H9 (cell line): ENCODE measurements at regions not wholly inside any gene's neighbourhood (a gene's known extent, or its start where the extent isn't known, plus 50 kb on each side); places are given as distances from the start of the nearest gene placed in this dataset.

Experiments
- DNase-seq: peaks from one replicate; pipeline ENCODE4 v3.0.0-alpha.2; 2017
- H2AFZ ChIP-seq: one replicate; pipeline ENCODE4 v1.6.1; 2013; ENCODE audit warnings: mild to moderate bottlenecking, low read length, control low read depth, moderate library complexity
- H2AK5ac ChIP-seq: 2 replicates; pipeline ENCODE4 v1.6.1; 2013; ENCODE audit warnings: low read length, control low read depth, mixed read lengths; ENCODE audit not compliant: insufficient read length
- H2BK120ac ChIP-seq: one replicate; pipeline ENCODE4 v1.6.1; 2013; ENCODE audit warnings: low read depth, mild to moderate bottlenecking, low read length, control low read depth, inconsistent platforms; ENCODE audit not compliant: poor library complexity, severe bottlenecking
- H2BK12ac ChIP-seq: 2 replicates; pipeline ENCODE4 v1.6.1; 2013; ENCODE audit warnings: low read length, control low read depth, mixed read lengths, low read depth; ENCODE audit not compliant: insufficient read length
- H2BK15ac ChIP-seq: 2 replicates; pipeline ENCODE4 v1.6.1; 2013; ENCODE audit warnings: low read depth, low read length, control low read depth
- H2BK20ac ChIP-seq: one replicate; pipeline ENCODE4 v1.6.1; 2013; ENCODE audit warnings: low read depth, mild to moderate bottlenecking, low read length, control low read depth, inconsistent platforms; ENCODE audit not compliant: poor library complexity, severe bottlenecking
- H2BK5ac ChIP-seq: 2 replicates; pipeline ENCODE4 v1.6.1; 2013; ENCODE audit warnings: low read length, control low read depth, mixed read lengths; ENCODE audit not compliant: insufficient read length
- H3K14ac ChIP-seq: 2 replicates; pipeline ENCODE4 v1.6.1; 2013; ENCODE audit warnings: low read length, control low read depth; ENCODE audit not compliant: insufficient read depth
- H3K18ac ChIP-seq: 2 replicates; pipeline ENCODE4 v1.6.1; 2013; ENCODE audit warnings: low read depth, mild to moderate bottlenecking, mixed read lengths, low read length, control low read depth; ENCODE audit not compliant: insufficient read length
- H3K23ac ChIP-seq: 2 replicates; pipeline ENCODE4 v1.6.1; 2013; ENCODE audit warnings: low read length, control low read depth, mixed read lengths, low read depth; ENCODE audit not compliant: insufficient read length
- H3K23me2 ChIP-seq: 2 replicates; pipeline ENCODE4 v1.6.1; 2013; ENCODE audit warnings: low read depth, mild to moderate bottlenecking, mixed read lengths, low read length, control low read depth; ENCODE audit not compliant: insufficient read length, poor library complexity, severe bottlenecking
- H3K27ac ChIP-seq: 2 replicates; pipeline ENCODE4 v1.5.1; 2013; ENCODE audit warnings: low read length, control low read depth, mixed read lengths, low read depth; ENCODE audit not compliant: insufficient read length
- H3K27me3 ChIP-seq: 2 replicates; pipeline ENCODE4 v1.6.1; 2013; ENCODE audit warnings: low read length, control low read depth, inconsistent platforms; ENCODE audit not compliant: insufficient read depth
- H3K4ac ChIP-seq: 2 replicates; pipeline ENCODE4 v1.6.1; 2013; ENCODE audit warnings: low read depth, mild to moderate bottlenecking, control low read depth, inconsistent platforms, low read length, moderate library complexity
- H3K4me1 ChIP-seq: 2 replicates; pipeline ENCODE4 v1.6.1; 2013; ENCODE audit warnings: low read length, control low read depth, inconsistent platforms; ENCODE audit not compliant: insufficient read depth
- H3K4me2 ChIP-seq: 2 replicates; pipeline ENCODE4 v1.6.1; 2013; ENCODE audit warnings: low read length, control low read depth, mixed read lengths; ENCODE audit not compliant: insufficient read length, insufficient read depth
- H3K56ac ChIP-seq: 2 replicates; pipeline ENCODE4 v1.6.1; 2013; ENCODE audit warnings: low read depth, mild to moderate bottlenecking, mixed read lengths, low read length, control low read depth; ENCODE audit not compliant: insufficient read length
- H3K79me1 ChIP-seq: 2 replicates; pipeline ENCODE4 v1.6.1; 2013; ENCODE audit warnings: low read depth, mild to moderate bottlenecking, moderate library complexity, low read length, control low read depth, inconsistent platforms; ENCODE audit not compliant: insufficient read depth, poor library complexity, severe bottlenecking
- H3K79me2 ChIP-seq: 2 replicates; pipeline ENCODE4 v1.6.1; 2013; ENCODE audit warnings: low read length, control low read depth, inconsistent platforms; ENCODE audit not compliant: insufficient read depth
- H3K9ac ChIP-seq: 2 replicates; pipeline ENCODE4 v1.6.1; 2013; ENCODE audit warnings: low read length, control low read depth, mixed read lengths; ENCODE audit not compliant: insufficient read length; ENCODE audit errors: extremely low read depth
- H3K9me3 ChIP-seq: one replicate; pipeline ENCODE4 v1.6.1; 2013; ENCODE audit warnings: low read depth, low read length, inconsistent platforms; ENCODE audit not compliant: control insufficient read depth
- H3T11ph ChIP-seq: one replicate; pipeline ENCODE4 v1.6.1; 2013; ENCODE audit warnings: mild to moderate bottlenecking, low read length, control low read depth, inconsistent platforms
- H4K20me1 ChIP-seq: one replicate; pipeline ENCODE4 v1.6.1; 2013; ENCODE audit not compliant: control insufficient read depth, insufficient read length, insufficient read depth
- H4K5ac ChIP-seq: 2 replicates; pipeline ENCODE4 v1.6.1; 2013; ENCODE audit warnings: low read depth, mild to moderate bottlenecking, mixed read lengths, low read length, control low read depth; ENCODE audit not compliant: insufficient read length
- H4K8ac ChIP-seq: replicated peaks from 2 replicates; pipeline ENCODE4 v1.6.1; 2013; ENCODE audit warnings: low read length, control low read depth, mixed read lengths, low read depth; ENCODE audit not compliant: insufficient read length
- H4K91ac ChIP-seq: 2 replicates; pipeline ENCODE4 v1.6.1; 2013; ENCODE audit warnings: low read depth, mild to moderate bottlenecking, moderate library complexity, mixed read lengths, low read length, control low read depth; ENCODE audit not compliant: insufficient read length
- H3K27ac Mint-ChIP-seq, 3 experiments: 2 replicates in 2 of 3; 3 replicates in 1 of 3; pipeline ENCODE4 v1.8.0; 2020 to 2021; ENCODE audit warnings: mixed read lengths in 3 of 3, mild to moderate bottlenecking in 1 of 3, moderate library complexity in 1 of 3
- H3K27me3 Mint-ChIP-seq: 2 replicates; pipeline ENCODE4 v1.8.0; 2021; ENCODE audit warnings: low read depth, mild to moderate bottlenecking, moderate library complexity, mixed read lengths
- H3K36me3 Mint-ChIP-seq, 3 experiments: 2 replicates in 2 of 3; 3 replicates in 1 of 3; pipeline ENCODE4 v1.8.0; 2020 to 2021; ENCODE audit warnings: low read depth in 3 of 3, mixed read lengths in 3 of 3; ENCODE audit not compliant: insufficient read depth in 1 of 3
- H3K4me1 Mint-ChIP-seq, 2 experiments: 2 replicates each; pipeline ENCODE4 v1.8.0; 2020; ENCODE audit warnings: mixed read lengths in 2 of 2
- H3K4me3 Mint-ChIP-seq, 2 experiments: 2 replicates in 1 of 2; 3 replicates in 1 of 2; pipeline ENCODE4 v1.8.0; 2020 to 2021; ENCODE audit warnings: mild to moderate bottlenecking in 2 of 2, mixed read lengths in 2 of 2, moderate library complexity in 1 of 2
- H3K9me3 Mint-ChIP-seq, 2 experiments: 2 replicates in 1 of 2; 3 replicates in 1 of 2; pipeline ENCODE4 v1.8.0; 2020; ENCODE audit warnings: mild to moderate bottlenecking in 2 of 2, mixed read lengths in 2 of 2, moderate library complexity in 1 of 2
- CTCF ChIP-seq: fragments of 200-600 bp; sonication (generic); conservative IDR thresholded peaks from 3 replicates; pipeline ENCODE4 v1.8.0; 2021; ENCODE audit warnings: antibody characterized with exemption, mild to moderate bottlenecking
- WGBS: extraction: QIAGEN DNeasy Blood & Tissue Kit; methylation state at CpG from one replicate; pipeline ENCODE4 v1.1.7; 2013; ENCODE audit warnings: missing lambda C conversion rate, low lambda C conversion rate, mixed read lengths; ENCODE audit not compliant: insufficient read length; ENCODE audit errors: extremely low coverage; 5-methylcytosine and 5-hydroxymethylcytosine counted together

- Histone ChIP-seq H3K56ac (no peak overlapping the region), H3K9ac (no peak overlapping the region), H2BK5ac (no peak overlapping the region), H2BK15ac (no peak overlapping the region), H3K23ac (no peak overlapping the region), H3K79me1 (no peaks in the 10 kb centered on the region), H3K4me1 (no peaks in the 10 kb centered on the region), H3T11ph (no peak overlapping the region), H3K27me3 (no peaks in the 10 kb centered on the region), H3K9me3 (no peaks in the 10 kb centered on the region), H2BK12ac (no peak overlapping the region), H2BK20ac (no peak overlapping the region), H3K4me2 (no peak overlapping the region), H4K8ac (no peak overlapping the region), H3K23me2 (no peaks in the 10 kb centered on the region), H3K79me2 (no peaks in the 10 kb centered on the region), H3K14ac (no peak overlapping the region), H3K27ac (no peak overlapping the region), H4K20me1 (no peaks in the 10 kb centered on the region), H4K91ac (no peak overlapping the region), H2AK5ac (no peak overlapping the region), H4K5ac (no peak overlapping the region), H2BK120ac (no peak overlapping the region), H2AFZ (no peak overlapping the region), H3K4ac (no peak overlapping the region), H3K18ac (no peak overlapping the region)
- Mint-ChIP-seq H3K36me3 (no peaks in the 10 kb centered on the region), H3K4me1 (peaks cover 0 to 4% of the 10 kb centered on the region in 2 experiments; a peak in 2 of 4 replicates), H3K9me3 (no peaks in the 10 kb centered on the region), H3K27ac (no peak overlapping the region), H3K4me3 (no peak overlapping the region), H3K27me3 (no peaks in the 10 kb centered on the region)
- no CpG with 5 or more reads among the region's 2 CpGs for WGBS
- DNase-seq, result no peak
- TF ChIP-seq CTCF, result no peak
Observed at GRCh38 chr3:80097674-80098073, 329.9 kb upstream of the ROBO1 start.
